ENCODE measurements at regions not wholly inside any gene's neighbourhood (a gene's known extent, or its start where the extent isn't known, plus 50 kb on each side); places are given as distances from the start of the nearest gene placed in this dataset.
A peak's percentile ranks its signal among the peaks of the same experiment; 100 is the strongest.

DNA sequence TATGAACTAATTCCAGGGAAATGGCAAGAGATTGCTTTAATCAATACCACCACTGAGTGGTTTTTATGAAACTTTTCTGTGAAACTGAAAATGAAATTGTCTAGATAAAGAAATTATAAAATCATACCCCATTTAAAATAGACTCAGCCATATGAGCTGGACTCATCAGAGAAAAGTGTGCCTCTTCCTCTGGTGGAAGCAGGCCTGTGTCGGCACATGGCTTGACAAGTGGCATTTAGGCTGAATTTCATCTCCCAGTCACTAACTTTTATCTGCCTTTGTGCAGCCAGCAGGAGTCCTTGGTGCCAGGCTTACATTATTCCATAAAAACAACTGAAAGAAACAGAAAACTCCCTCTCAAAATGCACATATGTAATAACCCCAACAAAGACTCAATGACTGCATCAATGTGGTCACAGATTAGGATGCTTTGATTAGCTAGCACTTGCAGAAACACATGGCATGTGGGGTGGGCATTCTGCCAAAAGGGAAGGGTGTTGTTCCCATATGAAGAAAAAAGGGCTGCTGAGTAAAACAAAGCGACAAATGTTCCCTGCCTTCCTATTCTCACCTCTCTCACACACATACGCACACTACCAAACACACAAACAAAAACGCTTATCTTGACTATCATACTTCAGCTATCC, 232.3 kb downstream of the PABPC4L start:
- CTCF ChIA-PET = no interaction called here
- Histone ChIP-seq H3K36me3 (ENCODE audit: control insufficient read depth in 2 of 2, extremely low read depth in 1 of 2, insufficient read depth in 2 of 2, low read length in 2 of 2) (no peaks in the 10 kb centered on the region), H3K9ac (replicated peaks; ENCODE audit: extremely low read depth, insufficient read depth, low read length) (no peak overlapping the region), H3K9me1 (replicated peaks; ENCODE audit: control insufficient read depth, extremely low read depth, insufficient read depth, low read length) (no peaks in the 10 kb centered on the region), H3K27ac (ENCODE audit: insufficient read depth, low read depth, low read length) (no peak overlapping the region), H3K9me3 (replicated peaks; ENCODE audit: control insufficient read depth, insufficient read depth, low read length) (no peaks in the 10 kb centered on the region), H3K4me1 (ENCODE audit: control insufficient read depth, extremely low read depth, insufficient read depth, low read length) (no peaks in the 10 kb centered on the region), H3K79me2 (ENCODE audit: control insufficient read depth, insufficient read depth, low read length) (no peaks in the 10 kb centered on the region), H4K20me1 (replicated peaks; ENCODE audit: control insufficient read depth, extremely low read depth, insufficient read depth, low read length) (no peaks in the 10 kb centered on the region), H3K4me2 (ENCODE audit: insufficient read depth, low read length) (no peak overlapping the region), H2AFZ (ENCODE audit: low read depth, low read length) (peak overlapping the region; percentile 24), H3K27me3 (ENCODE audit: control insufficient read depth in 2 of 2, insufficient read depth in 2 of 2, low read length in 2 of 2) (no peaks in the 10 kb centered on the region), H3K4me3 (replicated peaks in 1 of 3; ENCODE audit: insufficient read depth in 1 of 3, low read depth in 1 of 3, low read length in 3 of 3) (no peak overlapping the region)
- FAIRE-seq (no peak), DNase-seq (ENCODE audit: low read depth, low spot score) (peak; percentile 75)
- dilution Hi-C loops (cut with MboI; ENCODE audit: extremely low pct_ligation_motif_present, low sequenced_read_pairs) (no loop called here), intact Hi-C loops (cut with micrococcal nuclease) (no loop called here)
- POLR2A ChIA-PET = no interaction called here
- no peak for TF ChIP-seq JUN (IDR thresholded peaks at IDR 0.05; ENCODE audit: borderline replicate concordance, insufficient read depth, insufficient read length, low read depth)
- TF ChIP-seq FOS (IDR thresholded peaks at IDR 0.05; ENCODE audit: borderline replicate concordance, insufficient read depth, low read length) = no peak
- TF ChIP-seq MYC (IDR thresholded peaks at IDR 0.05; ENCODE audit: low read depth, low read length) = no peak
- TF ChIP-seq, protein P1, sequence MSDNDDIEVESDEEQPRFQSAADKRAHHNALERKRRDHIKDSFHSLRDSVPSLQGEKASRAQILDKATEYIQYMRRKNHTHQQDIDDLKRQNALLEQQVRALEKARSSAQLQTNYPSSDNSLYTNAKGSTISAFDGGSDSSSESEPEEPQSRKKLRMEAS (IDR thresholded peaks at IDR 0.05; ENCODE audit: insufficient read depth, insufficient read length) = no peak
- no peak for TF ChIP-seq POLR2A (IDR thresholded peaks at IDR 0.05; ENCODE audit: low read depth, low read length)
- no peak for TF ChIP-seq EZH2 (IDR thresholded peaks at IDR 0.05; ENCODE audit: borderline replicate concordance, low read depth, low read length, severe bottlenecking)
- TF ChIP-seq, protein P2, sequence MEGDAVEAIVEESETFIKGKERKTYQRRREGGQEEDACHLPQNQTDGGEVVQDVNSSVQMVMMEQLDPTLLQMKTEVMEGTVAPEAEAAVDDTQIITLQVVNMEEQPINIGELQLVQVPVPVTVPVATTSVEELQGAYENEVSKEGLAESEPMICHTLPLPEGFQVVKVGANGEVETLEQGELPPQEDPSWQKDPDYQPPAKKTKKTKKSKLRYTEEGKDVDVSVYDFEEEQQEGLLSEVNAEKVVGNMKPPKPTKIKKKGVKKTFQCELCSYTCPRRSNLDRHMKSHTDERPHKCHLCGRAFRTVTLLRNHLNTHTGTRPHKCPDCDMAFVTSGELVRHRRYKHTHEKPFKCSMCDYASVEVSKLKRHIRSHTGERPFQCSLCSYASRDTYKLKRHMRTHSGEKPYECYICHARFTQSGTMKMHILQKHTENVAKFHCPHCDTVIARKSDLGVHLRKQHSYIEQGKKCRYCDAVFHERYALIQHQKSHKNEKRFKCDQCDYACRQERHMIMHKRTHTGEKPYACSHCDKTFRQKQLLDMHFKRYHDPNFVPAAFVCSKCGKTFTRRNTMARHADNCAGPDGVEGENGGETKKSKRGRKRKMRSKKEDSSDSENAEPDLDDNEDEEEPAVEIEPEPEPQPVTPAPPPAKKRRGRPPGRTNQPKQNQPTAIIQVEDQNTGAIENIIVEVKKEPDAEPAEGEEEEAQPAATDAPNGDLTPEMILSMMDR (IDR thresholded peaks at IDR 0.05; ENCODE audit: extremely low read depth in 1 of 2, insufficient read depth in 1 of 2, low read depth in 1 of 2, low read length in 2 of 2) = no peak
- no peak for TF ChIP-seq POLR2AphosphoS5 (IDR thresholded peaks at IDR 0.05; ENCODE audit: insufficient read depth, low read depth, low read length)
- TF ChIP-seq GATA2 (IDR thresholded peaks at IDR 0.05; ENCODE audit: insufficient read depth, insufficient read length, low read depth, low read length) = no peak
- BruUV-seq (replicated peaks) = no TSS peak
